CD4-positive, alpha-beta T cell treated with Interleukin-4 for 1 hour (primary cell): ENCODE measurements at regions not wholly inside any gene's neighbourhood (a gene's known extent, or its start where the extent isn't known, plus 50 kb on each side); places are given as distances from the start of the nearest gene placed in this dataset.

Experiments
- DNase-seq, 2 donors: peaks; one replicate each; pipeline ENCODE4 v3.0.0-alpha.2; 2020 to 2022

DNA sequence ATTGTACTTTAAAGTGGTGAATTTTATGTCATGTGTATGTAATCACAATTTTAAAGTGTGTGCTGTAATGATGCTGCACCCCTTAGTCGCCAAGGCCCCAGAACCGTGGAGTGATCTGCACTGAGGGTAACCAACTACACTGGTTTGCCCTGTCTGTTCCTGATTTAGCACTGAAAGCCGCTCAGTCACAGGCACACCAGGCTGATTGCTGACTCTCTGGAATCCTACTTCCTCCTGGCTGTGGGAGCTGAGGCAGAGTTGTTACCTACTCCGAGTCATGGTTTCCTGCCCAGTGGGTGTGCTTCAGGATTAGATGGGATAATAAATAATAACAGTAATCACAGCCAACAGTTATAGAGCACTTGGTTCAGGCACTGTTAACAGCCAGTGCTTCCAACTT, 645.4 kb downstream of the BCOR start:
- DNase-seq = no peak

DNA sequence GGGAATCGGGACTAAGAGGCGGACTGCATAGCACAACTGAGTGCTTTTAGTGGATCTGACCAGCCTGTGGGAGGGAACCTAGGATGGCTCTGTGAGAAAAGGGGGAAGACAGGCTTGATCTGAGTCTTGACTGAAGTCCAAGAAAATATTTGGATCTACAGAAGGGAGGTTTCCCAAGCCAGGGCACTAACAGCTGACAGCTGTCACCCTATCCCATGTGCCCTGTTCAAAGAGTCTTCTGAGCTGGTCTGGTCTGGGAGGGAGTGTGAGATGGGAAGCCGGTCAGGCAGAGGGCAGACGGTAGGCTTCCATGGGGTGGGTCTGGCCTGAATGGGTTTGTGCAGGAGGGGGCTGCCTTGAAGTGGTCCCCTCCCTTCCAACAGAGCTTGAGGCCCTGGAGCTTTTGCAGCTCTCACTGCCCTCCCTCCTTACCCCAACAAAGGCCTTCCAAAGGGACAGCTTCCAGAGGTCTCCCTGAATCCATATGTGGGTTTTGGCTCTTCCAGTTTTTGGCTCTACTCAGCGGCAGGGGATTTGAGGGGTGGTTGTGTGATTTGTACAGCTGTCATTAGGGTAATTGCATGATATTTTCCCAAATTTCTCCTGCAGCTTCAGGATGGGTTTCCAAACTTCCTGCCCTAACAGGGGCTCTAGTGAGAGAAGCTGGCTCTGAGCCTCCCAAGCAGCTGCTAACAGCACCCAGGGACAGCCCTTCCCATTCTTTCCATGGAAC, 643.7 kb downstream of the BCOR start:
- no peak for DNase-seq

GRCh38 chrX:39456894-39457604, 640.7 kb downstream of the BCOR start:
- DNase-seq = no peak

DNA sequence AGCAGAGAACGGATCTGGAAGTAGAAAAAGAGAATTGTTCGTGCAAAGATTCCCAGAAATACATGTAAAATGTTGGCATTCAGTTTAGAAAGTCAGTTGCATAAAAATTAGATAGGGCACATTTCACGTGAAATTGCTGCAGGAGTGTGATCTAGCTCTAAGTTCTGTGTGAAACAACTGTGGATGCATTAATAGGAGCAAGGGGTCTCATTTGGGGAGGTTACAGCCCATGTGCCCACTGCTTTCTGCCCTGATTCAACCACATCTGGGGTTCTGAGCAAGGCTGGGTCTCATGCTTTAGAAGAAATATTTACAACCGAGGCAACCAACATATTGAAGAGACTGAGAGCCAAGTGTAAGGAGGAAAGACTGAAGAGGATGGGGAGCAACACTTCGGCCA, 639.0 kb downstream of the BCOR start:
- no peak for DNase-seq

GRCh38 chrX:39459204-39459603, 638.6 kb downstream of the BCOR start:
- no peak for DNase-seq

DNA sequence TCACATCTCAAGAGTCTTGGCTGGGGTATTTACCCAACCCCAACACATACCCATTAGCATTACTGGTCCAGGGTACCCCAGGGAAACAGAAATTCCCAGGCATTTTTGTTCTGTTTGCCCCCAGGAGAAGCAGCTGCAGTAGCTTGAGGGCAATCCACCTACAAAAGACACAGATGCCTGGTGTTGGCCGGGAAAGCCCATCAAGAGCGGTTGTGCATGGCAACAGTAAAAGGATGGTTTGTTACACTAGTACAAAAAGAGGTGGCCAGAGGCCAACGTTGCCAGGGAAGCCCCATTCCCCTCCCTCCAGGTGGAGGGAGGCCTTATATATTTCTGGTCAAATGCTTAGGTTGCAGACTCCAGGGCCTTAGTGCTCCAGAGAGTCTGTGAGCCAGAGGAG, 637.8 kb downstream of the BCOR start:
- DNase-seq = no peak

DNA sequence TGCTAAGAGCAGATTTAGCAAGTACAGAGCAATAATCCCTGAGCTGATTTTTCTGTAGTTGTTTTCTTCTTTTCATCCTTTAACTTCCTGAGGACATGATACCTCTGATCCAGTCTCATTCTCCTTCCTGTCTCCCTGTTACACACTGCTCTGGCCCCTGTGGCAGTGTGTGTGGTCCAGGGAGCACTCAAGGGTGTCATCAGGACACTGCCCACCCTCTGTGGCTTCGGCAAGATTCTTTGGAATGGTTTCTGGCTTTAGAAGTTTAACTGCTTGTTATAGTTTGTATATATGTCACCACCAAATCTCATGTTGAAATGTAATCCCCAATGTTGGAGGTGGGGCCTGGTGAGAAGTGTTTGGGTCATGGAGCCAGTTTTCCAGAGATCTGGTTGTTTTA, 637.3 kb downstream of the BCOR start:
- no peak for DNase-seq

GRCh38 chrX:39462835-39463234, 634.9 kb downstream of the BCOR start:
- DNase-seq = no peak

- no peak for DNase-seq
These were observed 633.5 kb downstream of the BCOR start for GRCh38 chrX:39464253-39464652.

DNA sequence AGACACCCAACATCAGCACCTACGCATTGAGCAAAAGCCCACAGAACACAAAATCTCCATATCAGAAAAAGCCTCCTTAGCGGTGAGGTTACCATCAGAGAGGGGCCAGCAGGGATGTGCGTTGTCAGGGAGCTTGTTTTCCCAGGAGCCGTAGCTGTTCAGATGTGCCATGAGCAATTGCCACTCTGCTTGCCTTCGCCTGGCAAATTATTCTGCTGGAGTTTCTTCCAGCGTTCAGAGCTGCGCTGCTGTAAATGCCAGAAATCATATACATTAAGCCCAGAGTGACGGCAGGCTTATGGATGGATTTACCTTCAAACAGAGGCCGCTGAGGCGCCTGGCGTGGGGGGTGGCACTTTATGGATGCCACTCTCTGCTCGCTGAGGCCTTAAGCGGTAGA, 632.3 kb downstream of the BCOR start:
- DNase-seq = no peak

DNA sequence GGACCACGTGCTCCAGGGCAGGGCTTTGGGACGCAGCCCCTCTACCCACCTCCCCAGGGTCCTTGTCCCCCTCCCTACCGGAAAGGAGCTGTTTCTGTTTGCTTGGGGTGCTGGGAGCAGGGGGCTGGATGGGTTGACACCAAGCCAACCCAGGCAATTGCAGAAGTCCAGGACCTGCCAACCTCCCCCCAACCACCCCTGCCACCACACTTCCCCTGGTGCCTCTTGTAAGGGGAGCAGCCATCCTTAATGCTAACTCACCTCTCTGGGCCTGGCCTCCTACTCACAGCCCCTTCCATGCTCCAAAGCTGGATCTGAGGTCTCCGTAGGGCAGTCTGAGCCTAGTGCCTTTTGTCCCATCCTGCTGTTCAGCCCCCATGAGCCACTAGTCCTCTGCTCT, 631.9 kb downstream of the BCOR start:
- DNase-seq = no peak

- no peak for DNase-seq
These were observed 628.6 kb downstream of the BCOR start for GRCh38 chrX:39469126-39469525.

DNA sequence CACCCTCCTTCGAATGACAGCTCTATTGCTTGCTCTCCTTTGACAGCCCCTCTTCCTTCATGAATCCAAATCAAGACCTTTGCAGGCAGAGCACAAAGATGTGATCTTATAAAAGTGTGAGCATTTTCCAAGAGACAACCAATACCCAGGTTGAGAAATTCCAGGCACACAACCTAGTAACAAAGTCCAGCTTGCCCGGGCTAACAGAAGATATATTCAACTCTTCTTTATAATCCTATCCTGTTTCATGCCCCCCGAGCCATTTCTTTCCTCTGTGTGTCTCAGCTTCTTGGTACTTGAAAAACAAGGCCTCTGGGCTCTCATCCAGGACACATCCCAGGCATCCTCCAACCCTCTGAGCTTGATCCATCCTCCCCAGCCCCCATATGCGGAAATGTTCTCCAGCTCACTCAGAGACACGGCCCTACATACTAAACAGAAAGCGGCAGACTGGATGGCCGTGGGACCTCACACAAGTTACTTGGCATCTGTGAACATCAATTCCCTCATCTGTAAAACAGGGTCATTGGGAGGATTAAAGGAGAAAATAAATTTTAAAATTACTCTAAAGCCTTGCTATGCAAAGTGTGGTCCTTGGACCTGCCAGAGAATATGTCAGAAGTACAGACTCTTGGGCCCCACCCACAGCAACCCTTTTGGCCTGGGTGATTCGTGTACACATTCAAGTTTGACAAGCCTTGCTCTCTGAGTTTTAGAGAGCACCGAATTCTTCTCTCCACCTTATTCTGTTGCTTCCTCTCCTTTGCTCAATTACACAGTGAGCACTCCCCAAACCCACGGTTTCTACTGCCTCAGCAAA, 627.0 kb downstream of the BCOR start:
- DNase-seq = no peak

- no peak for DNase-seq
These were observed 625.6 kb downstream of the BCOR start for GRCh38 chrX:39472161-39472560.

- no peak for DNase-seq
These were observed 623.9 kb downstream of the BCOR start for GRCh38 chrX:39473812-39474211.

- no peak for DNase-seq
These were observed 622.4 kb downstream of the BCOR start for GRCh38 chrX:39475372-39475771.

DNA sequence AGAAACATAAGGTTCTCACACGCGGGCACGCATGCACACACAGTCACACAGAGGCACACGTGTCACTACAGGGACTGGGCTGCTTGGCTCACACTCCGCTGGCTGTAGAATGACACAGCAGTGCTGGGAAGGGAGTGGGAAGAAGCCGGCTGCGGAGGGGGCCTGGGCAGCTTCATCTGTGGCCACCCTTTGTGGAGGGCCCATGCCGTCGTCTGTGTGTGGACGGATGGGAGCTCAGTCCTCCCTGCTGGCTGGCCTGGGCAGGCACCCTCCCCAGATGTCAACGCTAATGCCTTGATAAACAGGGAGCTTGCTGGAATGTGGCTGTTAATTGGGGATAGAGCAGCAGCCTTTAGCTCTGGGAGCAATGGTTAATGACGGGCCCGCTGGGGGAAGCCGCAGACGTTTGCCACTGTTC, 621.1 kb downstream of the BCOR start:
- DNase-seq = no peak

- peak in 1 of 2 donors; percentile 14 for DNase-seq
These were observed 620.6 kb downstream of the BCOR start for GRCh38 chrX:39477031-39477761.

DNA sequence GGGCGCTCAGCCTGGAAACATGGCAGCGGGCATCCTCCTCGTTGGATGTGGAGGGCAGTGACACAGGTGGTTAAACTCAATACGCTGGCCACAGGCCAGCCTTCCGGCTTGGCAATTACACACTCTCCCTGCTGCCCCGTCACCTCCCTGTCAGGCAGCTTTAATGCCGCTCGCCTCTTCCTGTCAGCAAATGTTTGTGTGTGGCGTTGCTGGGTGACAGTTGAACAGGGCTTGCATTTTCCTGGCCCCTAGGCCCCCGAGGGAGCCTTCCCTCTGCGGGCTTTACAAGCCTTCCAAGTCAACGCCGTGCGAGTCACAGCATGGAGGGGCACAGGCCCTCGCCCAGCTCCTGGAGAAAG, 620.0 kb downstream of the BCOR start:
- peak; percentile 31 to 70 for DNase-seq

- no peak for DNase-seq
These were observed 617.9 kb downstream of the BCOR start for GRCh38 chrX:39479856-39480255.

DNA sequence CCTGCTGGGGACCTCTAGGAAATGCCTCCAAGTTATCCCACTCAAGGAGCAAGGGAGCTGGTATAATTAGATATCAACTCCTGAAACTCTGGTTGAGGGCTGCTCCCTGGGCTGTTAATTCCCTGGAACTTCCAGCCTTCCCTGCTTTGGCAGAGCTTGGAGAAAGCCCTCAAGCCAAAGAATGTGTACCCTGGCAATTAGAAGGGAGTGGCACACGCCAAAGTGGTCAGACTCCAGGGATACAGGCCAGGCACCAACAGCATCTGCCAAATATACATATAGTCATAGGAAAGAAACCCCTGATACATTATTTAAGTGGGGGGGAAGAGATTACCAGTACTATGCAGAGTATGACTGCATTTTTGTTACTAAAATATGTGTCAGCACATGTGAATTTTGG, 616.8 kb downstream of the BCOR start:
- no peak for DNase-seq

DNA sequence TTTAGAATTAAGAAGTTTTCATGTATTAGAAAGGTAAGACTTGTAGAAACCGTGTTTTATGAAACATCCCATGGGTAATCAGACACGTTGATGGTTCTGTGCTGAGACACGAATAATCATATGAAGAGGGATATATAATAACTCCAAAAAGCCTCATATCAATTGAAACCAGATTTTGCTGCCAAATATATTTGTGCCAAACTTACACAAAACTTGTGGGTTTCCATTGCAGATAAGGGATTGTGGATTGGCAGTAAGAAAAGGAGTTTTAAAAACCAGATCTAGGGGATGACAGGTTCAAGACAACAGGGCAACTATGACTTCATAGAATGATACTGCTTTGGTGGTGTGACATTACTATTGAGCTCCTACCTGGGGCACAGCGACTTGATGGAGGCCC, 616.1 kb downstream of the BCOR start:
- DNase-seq = no peak
